SK-N-SH treated with all-trans-retinoic acid at 6 μM for 48 hours (cell line): ENCODE measurements at regions not wholly inside any gene's neighbourhood (a gene's known extent, or its start where the extent isn't known, plus 50 kb on each side); places are given as distances from the start of the nearest gene placed in this dataset.

Source experiments
- ATAC-seq: fragments of 200-7000 bp; cut with Tn5 transposase; 3 replicates; pipeline ENCODE4 v1.9.1; 2020; ENCODE audit warnings: mild to moderate bottlenecking, moderate library complexity
- ARNTL ChIP-seq: fragments of 450-650 bp; formaldehyde crosslinking; IDR thresholded peaks from 2 replicates; pipeline ENCODE4 v1.5.0; 2020; ENCODE audit warnings: low read depth, mild to moderate bottlenecking, moderate library complexity, borderline replicate concordance
- CREB5 ChIP-seq: fragments of 250-450 bp; sonication (Bioruptor Pico); IDR thresholded peaks from 2 replicates; pipeline ENCODE4 v1.5.1; 2020; ENCODE audit warnings: low read depth, mild to moderate bottlenecking, moderate library complexity
- CSRNP3 ChIP-seq: fragments of 250-450 bp; sonication (Bioruptor Pico); IDR thresholded peaks from 2 replicates; pipeline ENCODE4 v1.5.1; 2021; ENCODE audit warnings: mild to moderate bottlenecking, moderate library complexity
- ESRRG ChIP-seq: fragments of 250-450 bp; sonication (Bioruptor Pico); IDR thresholded peaks from 2 replicates; pipeline ENCODE4 v1.6.1; 2021; ENCODE audit warnings: mild to moderate bottlenecking
- GLIS3 ChIP-seq: fragments of 250-450 bp; sonication (Bioruptor Pico); IDR thresholded peaks from 2 replicates; pipeline ENCODE4 v1.5.0; 2020; ENCODE audit warnings: mild to moderate bottlenecking, moderate library complexity
- OSR1 ChIP-seq: fragments of 250-450 bp; sonication (Bioruptor Pico); IDR thresholded peaks from 2 replicates; pipeline ENCODE4 v1.8.0; 2022; ENCODE audit warnings: moderate library complexity, mild to moderate bottlenecking, inconsistent platforms
- PATZ1 ChIP-seq: fragments of 250-450 bp; sonication (Bioruptor Pico); IDR thresholded peaks from 2 replicates; pipeline ENCODE4 v1.8.0; 2020; ENCODE audit warnings: mild to moderate bottlenecking, moderate library complexity, borderline replicate concordance
- POU6F1 ChIP-seq: fragments of 250-450 bp; sonication (Bioruptor Pico); IDR thresholded peaks from 2 replicates; pipeline ENCODE4 v1.8.0; 2021; ENCODE audit warnings: low read depth, mild to moderate bottlenecking, moderate library complexity, borderline replicate concordance
- RARB ChIP-seq: fragments of 250-450 bp; sonication (Bioruptor Pico); IDR thresholded peaks from 2 replicates; pipeline ENCODE4 v1.8.0; 2021; ENCODE audit warnings: mild to moderate bottlenecking, moderate library complexity
- SNAI2 ChIP-seq: fragments of 250-450 bp; sonication (Bioruptor Pico); IDR thresholded peaks from 2 replicates; pipeline ENCODE4 v1.5.0; 2020; ENCODE audit warnings: mild to moderate bottlenecking, moderate library complexity
- TCF4 ChIP-seq: fragments of 250-450 bp; sonication (Bioruptor Pico); IDR thresholded peaks from 2 replicates; pipeline ENCODE4 v1.8.0; 2021; ENCODE audit warnings: mild to moderate bottlenecking, moderate library complexity, borderline replicate concordance
- TOX ChIP-seq: fragments of 250-450 bp; sonication (Bioruptor Pico); IDR thresholded peaks from 2 replicates; pipeline ENCODE4 v1.8.0; 2021; ENCODE audit warnings: mild to moderate bottlenecking, moderate library complexity, borderline replicate concordance
- TSHZ2 ChIP-seq: fragments of 250-450 bp; sonication (Bioruptor Pico); IDR thresholded peaks from 2 replicates; pipeline ENCODE4 v1.5.0; 2020; ENCODE audit warnings: mild to moderate bottlenecking, moderate library complexity
- ZC3H10 ChIP-seq: fragments of 250-450 bp; sonication (Bioruptor Pico); IDR thresholded peaks from 2 replicates; pipeline ENCODE4 v1.5.1; 2021; ENCODE audit warnings: mild to moderate bottlenecking, moderate library complexity
- ZFP3 ChIP-seq: fragments of 250-450 bp; sonication (Bioruptor Pico); IDR thresholded peaks from 2 replicates; pipeline ENCODE4 v1.5.0; 2020; ENCODE audit warnings: mild to moderate bottlenecking, moderate library complexity
- ZNF565 ChIP-seq: fragments of 450-650 bp; formaldehyde crosslinking; conservative IDR thresholded peaks from 2 replicates; pipeline ENCODE4 v1.5.0; 2020; ENCODE audit warnings: low read depth, mild to moderate bottlenecking, moderate library complexity
- ZNF70 ChIP-seq: fragments of 450-650 bp; formaldehyde crosslinking; IDR thresholded peaks from 2 replicates; pipeline ENCODE4 v1.5.0; 2020; ENCODE audit warnings: mild to moderate bottlenecking, moderate library complexity
- ZNF8 ChIP-seq: fragments of 450-650 bp; formaldehyde crosslinking; IDR thresholded peaks from 2 replicates; pipeline ENCODE4 v1.5.0; 2020; ENCODE audit warnings: mild to moderate bottlenecking, moderate library complexity

GRCh38 chr13:79998381-79998880, 342.5 kb downstream of the SPRY2 start:
- ATAC-seq = no peak
- TF ChIP-seq ZFP3 (CRISPR knock-in tag) (no peak), SNAI2 (CRISPR knock-in tag) (no peak), TOX (CRISPR knock-in tag) (no peak), ARNTL (no peak), GLIS3 (CRISPR knock-in tag) (no peak), POU6F1 (no peak), ZNF565 (no peak), OSR1 (CRISPR knock-in tag) (no peak), TCF4 (CRISPR knock-in tag) (no peak), PATZ1 (CRISPR knock-in tag) (no peak), ZNF70 (CRISPR knock-in tag) (no peak)
- TF ChIP-seq, all 23 proteins: peak for 0

- no peak for ATAC-seq
- TF ChIP-seq ZC3H10 = no peak
- TF ChIP-seq POU6F1 = no peak
- no peak for TF ChIP-seq CSRNP3 (CRISPR knock-in tag)
- TF ChIP-seq PATZ1 (CRISPR knock-in tag) = no peak
- no peak for TF ChIP-seq GLIS3 (CRISPR knock-in tag)
- TF ChIP-seq RARB (CRISPR knock-in tag) = no peak
- TF ChIP-seq TSHZ2 (CRISPR knock-in tag) = no peak
Measured at GRCh38 chr13:79997244-79997643, 343.7 kb downstream of the SPRY2 start.

GRCh38 chr13:79995334-79995733, 345.6 kb downstream of the SPRY2 start:
- peak; percentile 81 for ATAC-seq
- TF ChIP-seq OSR1 (CRISPR knock-in tag) (no peak), SNAI2 (CRISPR knock-in tag) (no peak), GLIS3 (CRISPR knock-in tag) (no peak), CREB5 (CRISPR knock-in tag) (no peak), PATZ1 (CRISPR knock-in tag) (no peak), CSRNP3 (CRISPR knock-in tag) (no peak), ZNF8 (no peak), ZNF70 (CRISPR knock-in tag) (no peak), ZFP3 (CRISPR knock-in tag) (no peak), POU6F1 (no peak), ESRRG (CRISPR knock-in tag) (no peak)
